Urinary bladder (tissue), 3 donors: ENCODE measurements at regions not wholly inside any gene's neighbourhood (a gene's known extent, or its start where the extent isn't known, plus 50 kb on each side); places are given as distances from the start of the nearest gene placed in this dataset.

ENCODE experiments used
- DNase-seq: peaks from one replicate; pipeline ENCODE4 v3.0.0-alpha.2; 2015; ENCODE audit errors: extremely low spot score
- H3K27ac ChIP-seq: one replicate; pipeline ENCODE4 v1.5.1; 2013; ENCODE audit warnings: low read depth, mild to moderate bottlenecking, moderate library complexity
- H3K36me3 ChIP-seq: one replicate; pipeline ENCODE4 v1.6.1; 2013; ENCODE audit warnings: mild to moderate bottlenecking, moderate library complexity; ENCODE audit not compliant: insufficient read depth
- H3K4me1 ChIP-seq: one replicate; pipeline ENCODE4 v1.6.1; 2013; ENCODE audit warnings: mild to moderate bottlenecking, moderate library complexity; ENCODE audit not compliant: insufficient read depth
- H3K4me3 ChIP-seq: one replicate; pipeline ENCODE4 v1.5.1; 2013; ENCODE audit warnings: low read depth, low read length
- WGBS: extraction: QIAGEN DNeasy Blood & Tissue Kit; methylation state at CpG from one replicate; pipeline ENCODE4 v1.1.7; 2013; 5-methylcytosine and 5-hydroxymethylcytosine counted together
- donor health status: healthy with polysubstance abuse.
- donor health status: healthy.

- WGBS: 88% methylated on average over 3 of the region's 3 CpGs
- Histone ChIP-seq H3K36me3 (no peaks in the 10 kb centered on the region), H3K4me1 (no peaks in the 10 kb centered on the region), H3K4me3 (no peak overlapping the region), H3K27ac (no peak overlapping the region)
- no peak for DNase-seq
Measured at GRCh38 chr1:194292966-194293365, 1106.6 kb upstream of the B3GALT2 start.

DNA sequence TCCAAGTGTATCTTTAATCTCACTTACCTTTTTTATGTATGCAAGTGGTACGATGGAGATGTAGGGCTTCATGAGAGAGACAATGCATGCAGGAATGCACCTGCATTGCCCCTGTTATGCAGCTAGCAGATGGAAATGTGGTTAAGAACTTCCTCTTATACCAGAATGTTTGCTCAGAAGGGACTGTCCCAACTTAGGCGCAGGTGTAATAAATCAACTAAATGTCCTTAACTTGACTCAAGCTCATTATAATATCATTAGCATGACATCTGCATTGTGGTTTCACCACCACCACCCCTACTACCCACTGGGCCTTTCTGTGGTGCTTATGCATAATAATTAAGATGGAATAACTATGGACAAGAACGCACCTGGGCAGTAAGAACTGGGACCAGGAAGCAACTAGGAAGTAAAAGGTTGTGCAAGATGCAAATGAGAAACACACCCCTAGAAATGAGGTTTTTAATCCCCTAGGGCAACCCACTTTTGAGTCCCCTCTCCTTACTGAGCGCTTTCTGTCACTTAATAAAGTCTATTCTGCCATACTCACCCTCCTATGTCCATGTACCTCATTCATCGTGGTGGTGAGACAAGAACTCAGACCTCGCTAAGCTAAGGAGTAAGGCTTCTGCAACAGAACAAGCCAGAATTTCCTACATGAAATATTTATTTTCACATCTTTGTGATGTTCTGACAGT lies 1103.3 kb upstream of the B3GALT2 start:
- 91% methylated on average over 6 of the region's 6 CpGs for WGBS
- DNase-seq: no peak
- H3K27ac ChIP-seq: no peak overlapping the region
- no peaks in the 10 kb centered on the region for H3K36me3 ChIP-seq
- no peaks in the 10 kb centered on the region for H3K4me1 ChIP-seq
- no peak overlapping the region for H3K4me3 ChIP-seq

DNA sequence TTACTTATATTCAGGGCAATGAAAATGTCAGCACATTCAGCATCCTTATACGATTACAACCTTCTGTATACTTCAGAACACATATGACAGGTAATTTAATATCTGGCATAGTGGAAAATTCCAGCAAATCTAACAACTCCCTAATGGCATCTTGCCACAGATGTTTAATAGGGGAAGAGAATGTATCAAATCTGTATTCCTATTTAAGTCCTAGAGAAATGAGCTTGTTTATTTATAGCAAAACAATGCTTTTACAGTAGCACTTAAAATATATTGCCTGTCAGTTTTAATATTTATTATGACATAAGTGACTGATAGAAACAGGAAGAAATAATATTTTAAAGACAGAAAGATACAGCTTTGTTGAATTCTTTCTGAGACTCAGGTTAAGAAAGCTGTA lies 1101.8 kb upstream of the B3GALT2 start:
- Histone ChIP-seq H3K27ac (no peak overlapping the region), H3K36me3 (no peaks in the 10 kb centered on the region), H3K4me3 (no peak overlapping the region), H3K4me1 (no peaks in the 10 kb centered on the region)
- no peak for DNase-seq
- WGBS: 80% methylated on average over 1 of the region's 1 CpG

- 50% methylated on average over 3 of the region's 3 CpGs for WGBS
- Histone ChIP-seq H3K4me1 (no peaks in the 10 kb centered on the region), H3K4me3 (no peak overlapping the region), H3K27ac (no peak overlapping the region), H3K36me3 (no peaks in the 10 kb centered on the region)
- no peak for DNase-seq
Measured at GRCh38 chr1:194281376-194281775, 1095.0 kb upstream of the B3GALT2 start.

- Histone ChIP-seq H3K4me3 (no peak overlapping the region), H3K4me1 (no peaks in the 10 kb centered on the region), H3K27ac (no peak overlapping the region), H3K36me3 (no peaks in the 10 kb centered on the region)
- 68% methylated on average over 4 of the region's 4 CpGs for WGBS
- DNase-seq: no peak
Measured at GRCh38 chr1:194280463-194280862, 1094.0 kb upstream of the B3GALT2 start.

DNA sequence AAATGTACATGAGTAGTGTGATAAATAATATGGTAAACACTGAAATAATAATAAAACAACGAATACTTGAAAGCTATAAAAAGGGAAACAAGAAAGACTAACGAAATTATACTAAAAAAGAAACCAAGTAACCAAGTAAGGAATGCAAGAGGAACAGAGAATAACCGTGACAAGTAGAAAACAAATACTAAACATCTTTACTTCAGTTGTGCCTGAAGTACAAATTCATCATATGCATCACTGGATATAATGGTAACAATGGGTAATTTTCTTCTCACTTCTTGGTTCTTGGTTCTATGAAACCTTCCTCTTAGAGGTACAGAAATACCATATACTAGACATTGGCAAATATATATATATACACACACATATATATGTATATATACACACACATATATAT lies 1093.6 kb upstream of the B3GALT2 start:
- H3K4me1 ChIP-seq: no peaks in the 10 kb centered on the region
- WGBS: 86% methylated on average over 3 of the region's 3 CpGs
- no peak overlapping the region for H3K27ac ChIP-seq
- no peak for DNase-seq
- H3K4me3 ChIP-seq: no peak overlapping the region
- no peaks in the 10 kb centered on the region for H3K36me3 ChIP-seq

DNA sequence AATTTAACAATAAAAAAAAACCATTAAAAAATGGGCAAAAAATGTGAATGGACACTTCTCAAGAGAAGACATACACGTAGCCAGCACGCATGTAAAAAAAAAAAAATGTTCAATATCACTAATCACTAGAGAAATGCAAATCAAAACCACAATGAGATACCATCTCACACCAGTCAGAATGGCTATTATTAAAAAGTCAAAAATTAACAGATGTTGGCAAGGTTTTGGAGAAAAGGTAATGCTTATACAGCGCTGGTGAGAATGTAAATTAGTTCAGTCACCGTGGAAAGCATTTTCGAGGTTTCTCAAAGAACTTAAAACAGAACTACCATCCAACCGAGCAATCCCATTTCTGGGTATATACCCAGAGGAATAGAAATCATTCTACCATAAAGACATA lies 1091.5 kb upstream of the B3GALT2 start:
- DNase-seq: no peak
- Histone ChIP-seq H3K27ac (no peak overlapping the region), H3K4me3 (no peak overlapping the region), H3K36me3 (no peaks in the 10 kb centered on the region), H3K4me1 (no peaks in the 10 kb centered on the region)
- WGBS: 97% methylated on average over 6 of the region's 6 CpGs

DNA sequence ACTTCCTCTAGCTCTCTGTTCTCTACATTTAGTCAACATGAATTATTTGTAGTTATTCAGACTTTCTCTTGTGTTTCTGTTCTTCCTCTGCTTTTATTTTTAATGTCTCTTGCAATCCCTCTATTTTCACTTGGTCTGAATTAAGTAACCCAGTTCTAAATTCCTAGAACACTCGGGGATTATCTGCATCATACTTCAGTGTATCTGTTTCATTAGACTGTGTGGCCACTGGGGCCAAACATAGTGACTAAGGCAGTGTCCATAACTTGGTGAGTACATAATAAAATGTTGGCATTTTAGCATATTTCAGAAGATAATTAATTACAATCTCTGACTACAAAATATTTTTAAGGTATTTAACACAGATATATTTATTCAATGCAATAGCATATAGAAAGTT lies 1087.2 kb upstream of the B3GALT2 start:
- no peak for DNase-seq
- Histone ChIP-seq H3K4me3 (no peak overlapping the region), H3K4me1 (no peaks in the 10 kb centered on the region), H3K27ac (no peak overlapping the region), H3K36me3 (no peaks in the 10 kb centered on the region)
- 60% methylated on average over 1 of the region's 1 CpG for WGBS

DNA sequence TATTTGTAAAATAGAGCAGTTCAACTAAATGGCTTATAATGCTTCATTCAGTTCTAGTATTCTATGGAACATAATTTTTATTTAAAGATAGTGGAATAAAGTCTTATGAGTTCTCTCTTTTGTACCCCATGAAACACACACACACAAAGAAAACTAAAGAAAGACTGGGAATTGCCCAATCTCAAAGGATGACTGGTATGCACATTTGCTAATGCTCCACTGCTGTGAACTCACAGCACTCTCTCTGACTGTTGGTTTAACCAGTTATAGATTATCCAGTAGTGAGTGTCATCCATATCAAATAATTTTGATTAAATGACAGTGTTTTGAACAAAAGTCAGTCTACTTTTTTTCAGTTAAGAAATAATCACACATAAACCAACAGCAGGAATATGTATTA lies 1082.4 kb upstream of the B3GALT2 start:
- Histone ChIP-seq H3K4me1 (no peaks in the 10 kb centered on the region), H3K36me3 (no peaks in the 10 kb centered on the region), H3K4me3 (no peak overlapping the region), H3K27ac (no peak overlapping the region)
- DNase-seq: no peak

DNA sequence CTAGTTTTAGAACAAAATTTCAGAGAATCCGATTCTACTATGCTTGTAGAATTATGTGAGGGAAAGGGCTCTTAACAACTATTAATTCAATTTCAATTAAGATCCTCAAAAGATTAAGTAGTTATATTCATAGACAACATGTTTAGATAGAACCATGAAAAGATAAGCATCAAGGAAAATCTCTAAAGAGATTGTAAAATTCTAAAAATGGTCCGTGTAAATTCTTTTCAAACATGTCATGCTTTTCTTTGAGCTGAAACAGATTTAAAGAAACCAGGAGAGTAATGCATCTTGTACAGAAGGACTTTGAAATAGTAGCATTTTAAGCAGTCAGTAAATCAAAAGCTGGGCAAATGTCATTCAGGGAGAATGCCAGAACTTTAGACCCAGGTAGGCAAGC lies 1080.6 kb upstream of the B3GALT2 start:
- Histone ChIP-seq H3K4me3 (no peak overlapping the region), H3K4me1 (no peaks in the 10 kb centered on the region), H3K27ac (no peak overlapping the region), H3K36me3 (no peaks in the 10 kb centered on the region)
- WGBS: 47% methylated on average over 2 of the region's 2 CpGs
- DNase-seq: no peak

GRCh38 chr1:194256010-194256409 lies 1069.6 kb upstream of the B3GALT2 start:
- no peaks in the 10 kb centered on the region for H3K36me3 ChIP-seq
- no peak for DNase-seq
- no peaks in the 10 kb centered on the region for H3K4me1 ChIP-seq
- no peak overlapping the region for H3K4me3 ChIP-seq
- no peak overlapping the region for H3K27ac ChIP-seq
- WGBS: 72% methylated on average over 2 of the region's 2 CpGs

- H3K4me1 ChIP-seq: no peaks in the 10 kb centered on the region
- DNase-seq: no peak
- WGBS: 36% methylated on average over 1 of the region's 1 CpG
- no peaks in the 10 kb centered on the region for H3K36me3 ChIP-seq
- H3K27ac ChIP-seq: no peak overlapping the region
- no peak overlapping the region for H3K4me3 ChIP-seq
Measured at GRCh38 chr1:194252199-194252598, 1065.8 kb upstream of the B3GALT2 start.

DNA sequence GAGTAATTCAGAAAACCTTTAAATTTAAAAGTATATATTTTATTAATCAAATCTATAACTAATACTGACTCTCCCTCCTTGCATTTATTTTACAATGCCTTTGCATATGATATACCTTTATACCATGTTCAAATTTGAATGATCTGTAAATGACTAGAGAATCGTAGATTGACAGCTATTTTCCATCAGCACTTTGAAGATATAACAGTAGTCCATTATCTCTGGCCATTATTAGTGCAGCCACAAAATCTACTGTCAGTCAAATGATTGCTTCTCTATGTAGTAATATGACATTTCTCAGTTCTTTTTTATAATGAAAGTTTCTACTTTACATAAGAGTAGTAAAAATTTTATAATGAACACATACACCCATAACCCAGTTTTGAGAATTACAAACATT lies 1054.8 kb upstream of the B3GALT2 start:
- DNase-seq: no peak
- Histone ChIP-seq H3K4me1 (no peaks in the 10 kb centered on the region), H3K36me3 (no peaks in the 10 kb centered on the region), H3K4me3 (no peak overlapping the region), H3K27ac (no peak overlapping the region)
- 77% methylated on average over 1 of the region's 1 CpG for WGBS

DNA sequence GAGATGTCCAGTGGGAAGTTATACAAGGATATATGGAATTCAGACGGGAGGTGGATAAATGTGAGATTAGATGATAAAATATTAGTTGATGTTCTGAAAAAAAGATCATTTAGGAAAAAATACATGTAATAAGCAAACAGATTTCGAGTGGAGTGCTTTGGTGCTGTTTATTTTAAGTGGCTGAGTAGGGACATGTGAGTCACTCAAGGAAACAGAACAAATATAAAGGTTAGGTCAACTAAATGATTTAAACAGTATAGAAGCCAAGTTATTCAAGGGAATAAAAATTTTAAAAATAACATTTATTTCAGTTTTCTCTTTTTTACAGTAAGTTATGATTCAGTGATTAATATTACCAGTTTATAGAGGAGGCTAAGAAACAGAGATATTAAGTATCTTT lies 1046.7 kb upstream of the B3GALT2 start:
- H3K4me1 ChIP-seq: no peaks in the 10 kb centered on the region
- H3K4me3 ChIP-seq: no peak overlapping the region
- DNase-seq: no peak
- H3K27ac ChIP-seq: no peak overlapping the region
- 55% methylated on average over 2 of the region's 2 CpGs for WGBS
- no peaks in the 10 kb centered on the region for H3K36me3 ChIP-seq
